MM.1S (cell line): ENCODE measurements at regions not wholly inside any gene's neighbourhood (a gene's known extent, or its start where the extent isn't known, plus 50 kb on each side); places are given as distances from the start of the nearest gene placed in this dataset.
"Not testable (repeated sequence)": the region's sequence is repeated elsewhere in the genome, so short reads cannot be mapped to it uniquely, and the experiment has no call there.

ENCODE experiments used
- DNase-seq: peaks from one replicate; pipeline ENCODE4 v3.0.0-alpha.2; 2015
- H2AFZ ChIP-seq: fragments of 300-600 bp; sonication (generic); 2 replicates; pipeline ENCODE4 v1.6.0; 2016; ENCODE audit warnings: antibody characterized with exemption, low read length
- H3F3A ChIP-seq: fragments of 300-600 bp; sonication (generic); 2 replicates; pipeline ENCODE4 v1.6.1; 2016; ENCODE audit warnings: mild to moderate bottlenecking, antibody characterized with exemption, low read length, moderate library complexity, mixed read lengths; ENCODE audit not compliant: insufficient read depth
- H3K27ac ChIP-seq: fragments of 300-600 bp; sonication (generic); 2 replicates; pipeline ENCODE4 v1.5.1; 2016; ENCODE audit warnings: mild to moderate bottlenecking, low read length
- H3K27me3 ChIP-seq: fragments of 300-600 bp; sonication (generic); replicated peaks from 2 replicates; pipeline ENCODE4 v1.6.0; 2016; ENCODE audit warnings: low read length; ENCODE audit not compliant: insufficient read depth
- H3K36me3 ChIP-seq: fragments of 300-600 bp; sonication (generic); replicated peaks from 2 replicates; pipeline ENCODE4 v1.6.1; 2016; ENCODE audit warnings: mild to moderate bottlenecking, low read length, mixed read lengths; ENCODE audit not compliant: insufficient read depth
- H3K4me1 ChIP-seq: fragments of 300-600 bp; sonication (generic); 2 replicates; pipeline ENCODE4 v1.6.1; 2016; ENCODE audit warnings: low read length, mixed read lengths
- H3K4me2 ChIP-seq: fragments of 300-600 bp; sonication (generic); 2 replicates; pipeline ENCODE4 v1.6.0; 2016; ENCODE audit warnings: low read depth, low read length
- H3K4me3 ChIP-seq: fragments of 300-600 bp; sonication (generic); 2 replicates; pipeline ENCODE4 v1.5.1; 2016; ENCODE audit warnings: low read length, mixed read lengths
- H3K79me2 ChIP-seq: fragments of 300-600 bp; sonication (generic); 2 replicates; pipeline ENCODE4 v1.6.1; 2016; ENCODE audit warnings: mixed run types, low read length, mixed read lengths
- H3K9ac ChIP-seq: fragments of 300-600 bp; sonication (generic); 2 replicates; pipeline ENCODE4 v1.6.1; 2016; ENCODE audit warnings: low read length, mixed read lengths
- H3K9me2 ChIP-seq: fragments of 300-600 bp; sonication (generic); replicated peaks from 2 replicates; pipeline ENCODE4 v1.6.1; 2016; ENCODE audit warnings: mild to moderate bottlenecking, low read length, mixed read lengths; ENCODE audit not compliant: insufficient read depth
- H3K9me3 ChIP-seq: fragments of 300-600 bp; sonication (generic); replicated peaks from 2 replicates; pipeline ENCODE4 v1.6.1; 2016; ENCODE audit warnings: mild to moderate bottlenecking, low read length, mixed read lengths; ENCODE audit not compliant: insufficient read depth
- H4K20me1 ChIP-seq: fragments of 300-600 bp; sonication (generic); 2 replicates; pipeline ENCODE4 v1.6.1; 2016; ENCODE audit warnings: mild to moderate bottlenecking, low read length, moderate library complexity, mixed read lengths; ENCODE audit not compliant: insufficient read depth
- EZH2 ChIP-seq: fragments of 300-600 bp; sonication (generic); optimal IDR thresholded peaks from 2 replicates; pipeline ENCODE3; 2017; ENCODE audit warnings: low read depth, mild to moderate bottlenecking, antibody characterized with exemption, low read length, mixed read lengths
- EZH2phosphoT487 ChIP-seq: fragments of 300-600 bp; sonication (generic); IDR thresholded peaks from 2 replicates; pipeline ENCODE4 v1.6.1; 2018; ENCODE audit warnings: antibody characterized with exemption, low read length
- TF ChIP-seq, protein P1 (sequence below): fragments of 300-600 bp; sonication (generic); IDR thresholded peaks from 2 replicates; pipeline ENCODE4 v1.5.1; 2016; ENCODE audit warnings: antibody characterized with exemption, low read length, mixed read lengths

DNA sequence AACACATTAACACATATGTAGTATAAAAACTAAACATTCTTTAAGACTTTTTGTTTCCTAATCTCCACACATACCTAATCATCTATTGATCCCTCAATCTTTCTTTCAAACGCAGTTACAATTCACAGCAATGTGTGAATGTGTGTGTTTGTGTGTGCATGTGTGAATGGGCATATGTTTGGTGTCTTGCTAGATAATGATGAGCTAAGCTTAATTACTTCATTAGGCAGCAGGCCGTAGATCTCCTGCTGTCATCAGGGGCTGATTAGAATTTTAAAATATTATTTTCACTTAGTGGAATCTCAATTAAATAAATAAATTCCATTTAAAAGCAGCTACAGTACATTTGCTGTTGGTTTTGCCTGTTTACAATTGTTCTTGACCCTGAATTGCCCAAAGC is 187.8 kb upstream of the LHX8 start:
- H4K20me1 ChIP-seq, result no peaks in the 10 kb centered on the region
- H3K9me3 ChIP-seq, result no peaks in the 10 kb centered on the region
- H3K4me2 ChIP-seq, result no peak overlapping the region
- H3F3A ChIP-seq, result no peaks in the 10 kb centered on the region
- H2AFZ ChIP-seq, result no peak overlapping the region
- TF ChIP-seq, protein P1, sequence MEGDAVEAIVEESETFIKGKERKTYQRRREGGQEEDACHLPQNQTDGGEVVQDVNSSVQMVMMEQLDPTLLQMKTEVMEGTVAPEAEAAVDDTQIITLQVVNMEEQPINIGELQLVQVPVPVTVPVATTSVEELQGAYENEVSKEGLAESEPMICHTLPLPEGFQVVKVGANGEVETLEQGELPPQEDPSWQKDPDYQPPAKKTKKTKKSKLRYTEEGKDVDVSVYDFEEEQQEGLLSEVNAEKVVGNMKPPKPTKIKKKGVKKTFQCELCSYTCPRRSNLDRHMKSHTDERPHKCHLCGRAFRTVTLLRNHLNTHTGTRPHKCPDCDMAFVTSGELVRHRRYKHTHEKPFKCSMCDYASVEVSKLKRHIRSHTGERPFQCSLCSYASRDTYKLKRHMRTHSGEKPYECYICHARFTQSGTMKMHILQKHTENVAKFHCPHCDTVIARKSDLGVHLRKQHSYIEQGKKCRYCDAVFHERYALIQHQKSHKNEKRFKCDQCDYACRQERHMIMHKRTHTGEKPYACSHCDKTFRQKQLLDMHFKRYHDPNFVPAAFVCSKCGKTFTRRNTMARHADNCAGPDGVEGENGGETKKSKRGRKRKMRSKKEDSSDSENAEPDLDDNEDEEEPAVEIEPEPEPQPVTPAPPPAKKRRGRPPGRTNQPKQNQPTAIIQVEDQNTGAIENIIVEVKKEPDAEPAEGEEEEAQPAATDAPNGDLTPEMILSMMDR, result no peak
- TF ChIP-seq EZH2phosphoT487 (no peak), EZH2 (no peak)
- no peak overlapping the region for H3K9ac ChIP-seq
- H3K4me3 ChIP-seq, result no peak overlapping the region
- H3K4me1 ChIP-seq, result no peaks in the 10 kb centered on the region
- no peak overlapping the region for H3K27ac ChIP-seq
- H3K27me3 ChIP-seq, result no peaks in the 10 kb centered on the region
- DNase-seq, result no peak
- H3K9me2 ChIP-seq, result no peaks in the 10 kb centered on the region
- no peaks in the 10 kb centered on the region for H3K79me2 ChIP-seq
- no peaks in the 10 kb centered on the region for H3K36me3 ChIP-seq

DNA sequence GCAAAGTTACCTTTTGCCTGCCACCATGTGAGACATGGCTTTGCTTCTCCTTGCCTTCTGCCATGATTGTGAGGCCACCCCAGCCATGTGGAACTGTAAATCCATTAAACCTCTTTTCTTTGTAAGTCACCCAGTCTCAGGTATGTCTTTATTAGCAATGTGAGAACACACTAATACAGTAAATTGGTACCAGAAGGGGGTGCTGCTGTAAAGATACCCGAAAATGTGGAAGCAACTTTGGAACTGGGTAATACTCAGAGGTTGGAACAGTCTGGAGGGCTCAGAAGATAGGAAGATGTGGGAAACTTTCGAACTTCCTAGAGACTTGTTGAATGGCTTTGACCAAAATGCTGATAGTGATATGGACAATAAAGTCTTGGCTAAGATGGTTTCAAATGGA is 184.8 kb upstream of the LHX8 start:
- not testable (repeated sequence) for H3K4me1 ChIP-seq, H3K4me2 ChIP-seq, DNase-seq, H3K79me2 ChIP-seq, H3K36me3 ChIP-seq, H3K9me3 ChIP-seq, H3K27ac ChIP-seq, H3K4me3 ChIP-seq, H2AFZ ChIP-seq, H3K9me2 ChIP-seq, H4K20me1 ChIP-seq, H3K9ac ChIP-seq, H3K27me3 ChIP-seq
- 0 out of 2 replicates have a peak, but pooled peaks cover 11% of the 10 kb centered on the region for H3F3A ChIP-seq

DNA sequence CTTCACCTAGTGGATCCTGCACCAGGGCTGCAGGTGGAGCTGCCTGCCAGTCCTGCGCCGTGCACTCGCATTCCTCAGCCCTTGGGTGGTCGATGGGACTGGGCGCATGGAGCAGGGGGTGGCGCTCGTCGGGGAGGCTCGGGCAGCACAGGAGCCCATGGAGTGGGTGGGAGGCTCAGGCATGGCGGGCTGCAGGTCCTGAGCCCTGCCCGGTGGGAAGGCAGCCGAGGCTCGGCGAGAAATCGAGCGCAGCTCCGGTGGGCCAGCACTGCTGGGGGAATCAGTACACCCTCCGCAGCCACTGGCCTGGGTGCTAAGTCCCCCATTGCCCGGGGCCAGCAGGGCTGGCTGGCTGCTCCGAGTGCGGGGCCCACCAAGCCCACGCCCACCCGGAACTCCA is 182.2 kb upstream of the LHX8 start:
- not testable (repeated sequence) for H2AFZ ChIP-seq, H3K4me3 ChIP-seq, DNase-seq, H3K79me2 ChIP-seq, H3K9me3 ChIP-seq, H3K27me3 ChIP-seq, H3K4me1 ChIP-seq, H3K9me2 ChIP-seq, H3K36me3 ChIP-seq, H3K9ac ChIP-seq, H4K20me1 ChIP-seq, H3K4me2 ChIP-seq, H3K27ac ChIP-seq
- 0 out of 2 replicates have a peak, but pooled peaks cover 11% of the 10 kb centered on the region for H3F3A ChIP-seq

DNA sequence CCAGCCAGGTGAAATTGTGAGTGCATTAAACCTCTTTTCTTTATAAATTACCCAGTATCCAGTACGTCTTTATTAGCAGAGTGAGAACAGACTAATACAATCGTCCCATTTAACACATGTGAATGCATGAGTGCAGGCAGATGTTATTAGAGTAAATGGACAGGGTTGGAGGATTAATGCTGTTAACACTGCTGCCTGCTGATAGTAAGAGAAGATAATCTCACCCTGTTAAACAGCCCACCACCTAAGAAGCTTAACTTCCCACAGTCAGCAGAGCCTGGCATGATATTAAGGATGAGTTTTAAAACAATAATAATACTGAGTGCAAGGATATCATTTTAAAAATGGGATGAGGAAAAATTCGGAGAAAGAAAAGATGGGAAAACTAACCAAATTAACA is 181.4 kb upstream of the LHX8 start:
- H3K9ac ChIP-seq, result no peak overlapping the region
- H3K4me1 ChIP-seq, result peaks cover 4% of the 10 kb centered on the region
- H3K4me3 ChIP-seq, result no peak overlapping the region
- H3K9me3 ChIP-seq, result no peaks in the 10 kb centered on the region
- H3K4me2 ChIP-seq, result no peak overlapping the region
- H3K27ac ChIP-seq, result no peak overlapping the region
- no peaks in the 10 kb centered on the region for H3K79me2 ChIP-seq
- no peaks in the 10 kb centered on the region for H3K36me3 ChIP-seq
- H3K27me3 ChIP-seq, result no peaks in the 10 kb centered on the region
- H3F3A ChIP-seq, result 0 out of 2 replicates have a peak, but pooled peaks cover 11% of the 10 kb centered on the region
- H3K9me2 ChIP-seq, result no peaks in the 10 kb centered on the region
- H2AFZ ChIP-seq, result no peak overlapping the region
- H4K20me1 ChIP-seq, result no peaks in the 10 kb centered on the region
- no peak for DNase-seq
- TF ChIP-seq EZH2 (no peak), EZH2phosphoT487 (no peak)
- TF ChIP-seq, protein P1, result no peak
